ENCODE measurements at regions not wholly inside any gene's neighbourhood (a gene's known extent, or its start where the extent isn't known, plus 50 kb on each side); places are given as distances from the start of the nearest gene placed in this dataset.

DNA sequence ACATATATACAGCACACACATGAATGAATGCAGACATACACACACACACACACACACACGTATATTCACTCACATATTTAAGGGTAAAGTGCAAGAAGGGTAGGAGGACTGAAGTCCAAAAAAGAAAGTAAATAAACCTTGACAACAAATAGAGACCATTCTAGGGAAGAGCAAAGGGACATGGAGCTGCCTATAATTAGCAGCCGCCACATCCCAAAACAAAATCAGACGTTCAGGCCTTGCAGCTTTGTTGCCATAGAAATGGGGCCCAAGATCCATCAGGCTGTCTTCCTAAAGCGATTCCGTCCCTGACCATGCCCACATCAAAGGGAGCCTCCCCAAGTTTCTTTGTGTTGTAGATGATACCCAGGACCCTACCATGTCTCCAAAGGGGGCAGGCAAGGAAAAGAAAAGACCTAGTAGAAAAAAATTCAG is 703.5 kb upstream of the TBX3 start:
- TF ChIP-seq CTCF (IDR thresholded peaks at IDR 0.05) (no peak), POLR2A (IDR thresholded peaks at IDR 0.05) (no peak)
- DNase-seq: no peak
- Histone ChIP-seq H3K9me3 (no peaks in the 10 kb centered on the region), H3K27ac (no peak overlapping the region), H3K4me3 (replicated peaks in 1 of 3) (no peak overlapping the region), H3K4me1 (peaks cover 0 to 7% of the 10 kb centered on the region in 2 donors), H3K27me3 (no peaks in the 10 kb centered on the region), H3K36me3 (no peaks in the 10 kb centered on the region)
- intact Hi-C loops (cut with DNase I): no loop called here
- WGBS, 2 donors: 64 to 74% methylated on average over 5 of the region's 5 CpGs

- TF ChIP-seq POLR2A (IDR thresholded peaks at IDR 0.05) (no peak), CTCF (IDR thresholded peaks at IDR 0.05) (no peak)
- Histone ChIP-seq H3K27me3 (no peaks in the 10 kb centered on the region), H3K4me1 (peaks cover 0 to 7% of the 10 kb centered on the region in 2 donors), H3K27ac (no peak overlapping the region), H3K4me3 (replicated peaks in 1 of 3) (no peak overlapping the region), H3K36me3 (no peaks in the 10 kb centered on the region), H3K9me3 (no peaks in the 10 kb centered on the region)
- 86 to 88% methylated on average over 6 of the region's 6 CpGs for WGBS, 2 donors
- DNase-seq: no peak
- intact Hi-C loops (cut with DNase I): no loop called here
These were observed 703.0 kb upstream of the TBX3 start for GRCh38 chr12:115386946-115387345.

- H3K27ac ChIP-seq: no peak overlapping the region
These were observed 701.2 kb upstream of the TBX3 start for GRCh38 chr12:115385141-115385540.

DNA sequence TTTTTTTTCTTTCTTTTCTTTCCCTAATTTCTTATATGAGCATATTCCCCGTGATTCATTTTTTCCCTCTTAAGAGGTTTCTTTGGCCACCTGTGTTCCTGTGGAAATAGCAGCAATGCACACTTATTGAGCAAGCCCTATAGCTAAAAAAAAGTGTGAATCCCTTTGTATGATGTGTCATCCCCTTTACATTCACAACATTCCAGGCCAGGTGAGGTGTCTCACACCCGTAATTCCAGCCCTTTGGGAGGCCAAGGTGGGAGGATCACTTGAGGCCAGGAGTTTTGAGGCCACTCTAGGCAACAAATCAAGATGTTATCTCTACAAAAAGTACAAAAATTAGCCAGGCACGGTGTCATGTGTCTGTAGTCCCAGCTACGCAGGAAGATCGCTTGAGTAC is 700.4 kb upstream of the TBX3 start:
- WGBS, 2 donors: 91 to 92% methylated on average over 5 of the region's 5 CpGs
- Histone ChIP-seq H3K27ac (no peak overlapping the region), H3K9me3 (no peaks in the 10 kb centered on the region), H3K27me3 (no peaks in the 10 kb centered on the region), H3K4me1 (peaks cover 0 to 7% of the 10 kb centered on the region in 2 donors), H3K36me3 (no peaks in the 10 kb centered on the region), H3K4me3 (replicated peaks in 1 of 3) (no peak overlapping the region)
- TF ChIP-seq CTCF (IDR thresholded peaks at IDR 0.05) (no peak), POLR2A (IDR thresholded peaks at IDR 0.05) (no peak)
- intact Hi-C loops (cut with DNase I): no loop called here
- DNase-seq: no peak

More at GRCh38 chr12:115385141-115385540, 701.2 kb upstream of the TBX3 start:
- 89 to 95% methylated on average over 4 of the region's 4 CpGs for WGBS, 2 donors
- no peaks in the 10 kb centered on the region for H3K9me3 ChIP-seq
- no peaks in the 10 kb centered on the region for H3K36me3 ChIP-seq
- no peak overlapping the region for H3K4me3 ChIP-seq (replicated peaks in 1 of 3)
- intact Hi-C loops (cut with DNase I): no loop called here
- TF ChIP-seq POLR2A (IDR thresholded peaks at IDR 0.05): no peak
- no peak for TF ChIP-seq CTCF (IDR thresholded peaks at IDR 0.05)
- H3K4me1 ChIP-seq: peaks cover 0 to 7% of the 10 kb centered on the region in 2 donors
- H3K27me3 ChIP-seq: no peaks in the 10 kb centered on the region
- DNase-seq: no peak

GRCh38 chr12:115383668-115384067 is 699.7 kb upstream of the TBX3 start:
- peak; percentile 79 to 81 for DNase-seq
- TF ChIP-seq POLR2A (IDR thresholded peaks at IDR 0.05) (no peak), CTCF (IDR thresholded peaks at IDR 0.05) (no peak)
- 38 to 58% methylated on average over 5 to 7 of the region's 7 CpGs for WGBS, 2 donors
- no peak overlapping the region for H3K27ac ChIP-seq
- intact Hi-C loops (cut with DNase I): no loop called here
- no peaks in the 10 kb centered on the region for H3K27me3 ChIP-seq
- H3K9me3 ChIP-seq: no peaks in the 10 kb centered on the region
- no peak overlapping the region for H3K4me3 ChIP-seq (replicated peaks in 1 of 3)
- no peaks in the 10 kb centered on the region for H3K36me3 ChIP-seq
- H3K4me1 ChIP-seq: peaks cover 0 to 7% of the 10 kb centered on the region in 2 donors

Measured in thyroid gland (tissue), 4 donors.